Spleen (tissue), 11 donors: ENCODE measurements at regions not wholly inside any gene's neighbourhood (a gene's known extent, or its start where the extent isn't known, plus 50 kb on each side); places are given as distances from the start of the nearest gene placed in this dataset.

ENCODE experiments used
- DNase-seq: peaks from one replicate; pipeline ENCODE4 v3.0.0-alpha.2; 2020
- H3K27ac ChIP-seq, 8 donors: fragments of 200-600 bp; sonication (generic) in 7 of 8; 1 replicate in 4 of 8; 2 replicates in 4 of 8; pipeline versions ENCODE4 v1.5.0 to v1.8.0; 2016 to 2021; ENCODE audit warnings: inconsistent platforms in 4 of 8, mild to moderate bottlenecking in 4 of 8, moderate library complexity in 1 of 8
- H3K27me3 ChIP-seq, 7 donors: fragments of 200-600 bp; sonication (generic) in 6 of 7; replicated peaks in 1 of 7; 1 replicate in 4 of 7; 2 replicates in 3 of 7; pipeline versions ENCODE4 v1.5.0 to v1.8.0; 2016 to 2021; ENCODE audit warnings: inconsistent platforms in 3 of 7, mild to moderate bottlenecking in 1 of 7
- H3K36me3 ChIP-seq, 6 donors: fragments of 200-600 bp; sonication (generic) in 5 of 6; 1 replicate in 4 of 6; 2 replicates in 2 of 6; pipeline versions ENCODE4 v1.5.0 to v1.8.0; 2016 to 2021; ENCODE audit warnings: inconsistent platforms in 2 of 6
- H3K4me1 ChIP-seq, 6 donors: fragments of 200-600 bp; sonication (generic) in 5 of 6; 1 replicate in 3 of 6; 2 replicates in 3 of 6; pipeline versions ENCODE4 v1.5.0 to v1.8.0; 2016 to 2021; ENCODE audit warnings: inconsistent platforms in 3 of 6
- H3K4me3 ChIP-seq, 8 donors: fragments of 200-600 bp; sonication (generic) in 7 of 8; 1 replicate in 4 of 8; 2 replicates in 4 of 8; pipeline versions ENCODE4 v1.5.0 to v1.8.0; 2016 to 2021; ENCODE audit warnings: inconsistent platforms in 4 of 8, mild to moderate bottlenecking in 4 of 8, moderate library complexity in 2 of 8
- H3K9me3 ChIP-seq, 8 donors: fragments of 200-600 bp; sonication (generic) in 7 of 8; 1 replicate in 4 of 8; 2 replicates in 4 of 8; pipeline versions ENCODE4 v1.5.0 to v1.8.0; 2016 to 2021; ENCODE audit warnings: inconsistent platforms in 4 of 8
- POLR2A ChIP-seq, 3 donors: fragments of 450-650 bp; IDR thresholded peaks; one replicate each; pipeline ENCODE4 v1.5.1; 2017; ENCODE audit warnings: antibody characterized with exemption in 3 of 3, mild to moderate bottlenecking in 1 of 3
- POLR2AphosphoS5 ChIP-seq, 3 donors: sonication (generic); formaldehyde crosslinking; IDR thresholded peaks; one replicate each; pipeline ENCODE4 v1.5.1; 2017; ENCODE audit warnings: antibody characterized with exemption in 3 of 3
- WGBS, 5 donors: extraction: QIAGEN DNeasy Blood & Tissue Kit in 3 of 5; methylation state at CpG; one replicate each; pipeline versions ENCODE4 v1.1.5 to v1.1.7; 2013 to 2018; 5-methylcytosine and 5-hydroxymethylcytosine counted together
- intact Hi-C: fragments of 100-400 bp; cut with DNase I; formaldehyde crosslinking; loops from one replicate; pipeline ENCODE4 v1.15.0; 2023; ENCODE audit warnings: low total_unique reads
- TF ChIP-seq, protein P1 (sequence below), 11 experiments: fragments of 200-600 bp in 7 of 11; fragments of 450-650 bp in 4 of 11; sonication (generic) in 4 of 11; IDR thresholded peaks in 8 of 11; conservative IDR thresholded peaks in 3 of 11; 1 replicate in 7 of 11; 2 replicates in 4 of 11; pipeline versions ENCODE4 v1.4.0 to v1.8.0; 2016 to 2021; ENCODE audit warnings: antibody characterized with exemption in 11 of 11, inconsistent platforms in 4 of 11, mild to moderate bottlenecking in 1 of 11
- donor health status: healthy with polysubstance abuse.
- donor health status: DM: no; HTN: no; CAD: no; lungs with moderate emphysema.
- donor health status: DM: no; HTN: no; CAD: no.
- donor health status: Bipolar disorder and iron deficiency.
- donor health status: healthy.
- donor health status: DM: no; HTN: no; CAD: no.
- donor health status: DM: yes; HTN: yes; CAD: no.

DNA sequence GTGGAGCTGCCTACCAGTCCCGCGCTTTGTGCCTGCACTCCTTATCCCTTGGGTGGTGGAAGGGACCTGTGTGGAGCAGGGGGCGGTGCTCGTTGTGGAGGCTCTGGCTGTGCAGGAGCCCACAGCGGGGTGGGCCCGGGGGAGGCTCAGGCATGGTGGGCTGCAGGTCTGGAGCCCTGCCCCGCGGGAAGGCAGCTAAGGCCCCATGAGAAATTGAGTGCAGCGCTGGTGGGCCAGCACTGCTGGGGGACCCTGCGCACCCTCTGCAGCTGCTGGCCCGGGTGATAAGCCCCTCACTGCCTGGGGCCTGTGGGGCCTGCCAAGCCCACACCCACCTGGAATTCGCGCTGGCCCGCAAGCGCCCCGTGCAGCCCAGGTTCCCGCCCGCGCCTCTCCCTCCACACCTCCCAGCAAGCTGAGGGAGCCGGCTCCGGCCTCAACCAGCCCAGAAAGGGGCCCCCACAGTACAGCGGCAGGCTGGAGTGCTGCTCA lies 859.6 kb upstream of the KCND2 start:
- H3K27me3 ChIP-seq = no peaks in the 10 kb centered on the region
- H3K36me3 ChIP-seq = no peaks in the 10 kb centered on the region
- TF ChIP-seq POLR2AphosphoS5 (IDR thresholded peaks at IDR 0.05) = no peak
- TF ChIP-seq, protein P1, sequence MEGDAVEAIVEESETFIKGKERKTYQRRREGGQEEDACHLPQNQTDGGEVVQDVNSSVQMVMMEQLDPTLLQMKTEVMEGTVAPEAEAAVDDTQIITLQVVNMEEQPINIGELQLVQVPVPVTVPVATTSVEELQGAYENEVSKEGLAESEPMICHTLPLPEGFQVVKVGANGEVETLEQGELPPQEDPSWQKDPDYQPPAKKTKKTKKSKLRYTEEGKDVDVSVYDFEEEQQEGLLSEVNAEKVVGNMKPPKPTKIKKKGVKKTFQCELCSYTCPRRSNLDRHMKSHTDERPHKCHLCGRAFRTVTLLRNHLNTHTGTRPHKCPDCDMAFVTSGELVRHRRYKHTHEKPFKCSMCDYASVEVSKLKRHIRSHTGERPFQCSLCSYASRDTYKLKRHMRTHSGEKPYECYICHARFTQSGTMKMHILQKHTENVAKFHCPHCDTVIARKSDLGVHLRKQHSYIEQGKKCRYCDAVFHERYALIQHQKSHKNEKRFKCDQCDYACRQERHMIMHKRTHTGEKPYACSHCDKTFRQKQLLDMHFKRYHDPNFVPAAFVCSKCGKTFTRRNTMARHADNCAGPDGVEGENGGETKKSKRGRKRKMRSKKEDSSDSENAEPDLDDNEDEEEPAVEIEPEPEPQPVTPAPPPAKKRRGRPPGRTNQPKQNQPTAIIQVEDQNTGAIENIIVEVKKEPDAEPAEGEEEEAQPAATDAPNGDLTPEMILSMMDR (IDR thresholded peaks at IDR 0.05 in 8 of 11, conservative IDR thresholded peaks at IDR 0.05 in 3 of 11) = no peak
- no peak overlapping the region for H3K27ac ChIP-seq
- peak; percentile 66 for DNase-seq
- H3K4me3 ChIP-seq = no peak overlapping the region
- 94 to 100% (median 95%) methylated on average over 3 to 22 of the region's 22 CpGs for WGBS, 5 donors
- intact Hi-C loops = no loop called here
- no peaks in the 10 kb centered on the region for H3K4me1 ChIP-seq
- H3K9me3 ChIP-seq = peaks cover 0 to 28% (median 16%) of the 10 kb centered on the region in 8 donors

DNA sequence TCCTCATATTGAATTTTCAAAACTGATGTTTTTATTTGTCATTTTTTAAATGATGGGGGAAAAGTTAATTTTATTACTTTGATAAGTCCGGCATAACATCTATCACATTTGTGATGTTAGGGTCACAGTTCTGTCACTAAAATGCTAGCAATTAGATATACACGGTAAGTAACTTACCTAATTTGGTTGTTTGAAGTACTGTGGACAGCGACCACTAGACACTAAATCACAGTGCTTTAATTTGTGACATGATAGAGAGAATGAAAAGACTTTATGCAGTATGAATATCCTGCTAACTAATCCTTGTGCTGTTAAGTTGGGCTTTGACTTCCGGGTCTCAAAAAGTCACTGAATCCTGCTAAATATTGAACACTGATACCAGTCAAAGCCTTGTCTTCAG lies 857.3 kb upstream of the KCND2 start:
- Histone ChIP-seq H3K27ac (no peak overlapping the region), H3K4me1 (no peaks in the 10 kb centered on the region), H3K27me3 (no peaks in the 10 kb centered on the region), H3K4me3 (no peak overlapping the region), H3K9me3 (peaks cover 0 to 29% (median 16%) of the 10 kb centered on the region in 8 donors), H3K36me3 (no peaks in the 10 kb centered on the region)
- intact Hi-C loops = no loop called here
- no peak for DNase-seq
- TF ChIP-seq POLR2AphosphoS5 (IDR thresholded peaks at IDR 0.05) = no peak
- TF ChIP-seq POLR2A (IDR thresholded peaks at IDR 0.05) = no peak
- TF ChIP-seq, protein P1 (IDR thresholded peaks at IDR 0.05 in 8 of 11, conservative IDR thresholded peaks at IDR 0.05 in 3 of 11) = no peak
- WGBS, 5 donors = 72 to 78% (median 77%) methylated on average over 4 of the region's 4 CpGs

DNA sequence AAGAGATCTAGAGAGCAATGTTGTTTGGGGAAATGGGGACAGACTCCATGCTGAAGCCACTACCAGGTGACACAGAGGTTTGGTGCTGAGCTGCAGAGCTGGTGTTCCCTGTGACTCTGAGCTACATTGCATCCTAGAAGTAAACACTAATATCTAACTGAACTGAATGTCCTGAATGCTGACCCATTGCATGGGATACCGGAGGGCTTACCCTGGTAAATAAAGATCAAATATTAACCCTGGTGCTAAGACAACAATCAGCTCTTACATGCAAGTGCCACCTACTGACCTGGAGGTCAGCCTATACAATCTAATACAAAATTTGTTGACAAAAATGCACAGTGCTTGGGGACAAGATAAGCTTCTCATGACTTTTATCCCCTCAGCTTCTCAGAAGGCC lies 851.3 kb upstream of the KCND2 start:
- no peak for DNase-seq
- Histone ChIP-seq H3K9me3 (peaks cover 0 to 17% (median 0%) of the 10 kb centered on the region in 8 donors), H3K4me3 (no peak overlapping the region), H3K4me1 (no peaks in the 10 kb centered on the region), H3K27ac (no peak overlapping the region), H3K36me3 (no peaks in the 10 kb centered on the region), H3K27me3 (no peaks in the 10 kb centered on the region)
- 73 to 89% (median 76%) methylated on average over 1 of the region's 1 CpG for WGBS, 5 donors
- TF ChIP-seq POLR2AphosphoS5 (IDR thresholded peaks at IDR 0.05) (no peak), POLR2A (IDR thresholded peaks at IDR 0.05) (no peak)
- TF ChIP-seq, protein P1 (IDR thresholded peaks at IDR 0.05 in 8 of 11, conservative IDR thresholded peaks at IDR 0.05 in 3 of 11) = no peak
- intact Hi-C loops = no loop called here

DNA sequence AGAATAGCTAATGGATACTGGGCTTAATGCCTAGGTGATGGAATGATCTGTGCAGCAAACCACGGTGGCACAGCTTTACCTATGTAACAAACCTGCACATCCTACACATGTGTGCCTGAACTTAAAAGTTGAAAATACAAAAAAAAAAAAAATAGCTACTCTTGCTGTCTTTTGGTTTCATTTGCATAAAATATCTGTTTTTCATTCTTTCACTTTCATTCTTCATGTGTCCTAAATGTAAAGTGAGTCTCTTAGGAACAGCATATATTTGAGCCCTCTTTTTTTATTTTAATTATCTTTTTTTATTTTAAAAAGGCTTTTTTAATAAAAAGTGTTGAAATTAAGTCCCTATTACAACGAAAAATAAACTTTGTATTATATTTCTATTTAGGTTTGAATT lies 836.1 kb upstream of the KCND2 start:
- Histone ChIP-seq H3K27me3 (no peaks in the 10 kb centered on the region), H3K4me3 (no peak overlapping the region), H3K27ac (no peak overlapping the region), H3K36me3 (no peaks in the 10 kb centered on the region), H3K9me3 (peaks cover 0 to 25% (median 0%) of the 10 kb centered on the region in 8 donors), H3K4me1 (no peaks in the 10 kb centered on the region)
- DNase-seq = no peak
- TF ChIP-seq POLR2AphosphoS5 (IDR thresholded peaks at IDR 0.05) = no peak
- TF ChIP-seq, protein P1 (IDR thresholded peaks at IDR 0.05 in 8 of 11, conservative IDR thresholded peaks at IDR 0.05 in 3 of 11) = no peak
- TF ChIP-seq POLR2A (IDR thresholded peaks at IDR 0.05) = no peak
- 48 to 69% (median 61%) methylated on average over 2 of the region's 2 CpGs for WGBS, 5 donors
- intact Hi-C loops = no loop called here
